ENCODE measurements at regions not wholly inside any gene's neighbourhood (a gene's known extent, or its start where the extent isn't known, plus 50 kb on each side); places are given as distances from the start of the nearest gene placed in this dataset.
"Not testable (repeated sequence)": the region's sequence is repeated elsewhere in the genome, so short reads cannot be mapped to it uniquely, and the experiment has no call there.

GRCh38 chrX:25112156-25112555 lies 96.4 kb upstream of the ARX start:
- Histone ChIP-seq H3K27ac (no peak overlapping the region), H3K4me1 (replicated peaks in 1 of 2) (no peaks in the 10 kb centered on the region), H3K27me3 (peaks cover 6% of the 10 kb centered on the region), H3K4me3 (no peak overlapping the region), H3K9me3 (replicated peaks in 1 of 3) (no peaks in the 10 kb centered on the region), H3K36me3 (replicated peaks in 1 of 2) (no peaks in the 10 kb centered on the region)
- intact Hi-C loops (cut with DNase I): no loop called here
- WGBS, 4 donors: 78 to 98% (median 87%) methylated on average over 1 to 2 of the region's 2 CpGs
- no peak for DNase-seq
- no peak for TF ChIP-seq CTCF (IDR thresholded peaks at IDR 0.05)
- TF ChIP-seq POLR2A (IDR thresholded peaks at IDR 0.05): no peak

- WGBS, 4 donors: 58 to 72% (median 63%) methylated on average over 2 of the region's 2 CpGs
- no peaks in the 10 kb centered on the region for H3K36me3 ChIP-seq (replicated peaks in 1 of 2)
- intact Hi-C loops (cut with DNase I): no loop called here
- no peak overlapping the region for H3K27ac ChIP-seq
- TF ChIP-seq POLR2A (IDR thresholded peaks at IDR 0.05): no peak
- TF ChIP-seq CTCF (IDR thresholded peaks at IDR 0.05): no peak
- H3K4me1 ChIP-seq (replicated peaks in 1 of 2): no peaks in the 10 kb centered on the region
- DNase-seq: no peak
- H3K4me3 ChIP-seq: no peak overlapping the region
- H3K9me3 ChIP-seq (replicated peaks in 1 of 3): no peaks in the 10 kb centered on the region
- peaks cover 6% of the 10 kb centered on the region for H3K27me3 ChIP-seq
These were observed 92.7 kb upstream of the ARX start for GRCh38 chrX:25108481-25108880.

- 39 to 61% (median 46%) methylated on average over 4 of the region's 4 CpGs for WGBS, 4 donors
- no peak for DNase-seq
- no peaks in the 10 kb centered on the region for H3K4me1 ChIP-seq (replicated peaks in 1 of 2)
- TF ChIP-seq CTCF (IDR thresholded peaks at IDR 0.05) (no peak), POLR2A (IDR thresholded peaks at IDR 0.05) (no peak)
- no peaks in the 10 kb centered on the region for H3K9me3 ChIP-seq (replicated peaks in 1 of 3)
- H3K27me3 ChIP-seq: peaks cover 15% of the 10 kb centered on the region
- H3K4me3 ChIP-seq: no peak overlapping the region
- intact Hi-C loops (cut with DNase I): no loop called here
- no peak overlapping the region for H3K27ac ChIP-seq
- no peaks in the 10 kb centered on the region for H3K36me3 ChIP-seq (replicated peaks in 1 of 2)
These were observed 89.5 kb upstream of the ARX start for GRCh38 chrX:25105221-25105620.

- H3K4me3 ChIP-seq: no peak overlapping the region
- intact Hi-C loops (cut with DNase I): no loop called here
- H3K9me3 ChIP-seq (replicated peaks in 1 of 3): no peaks in the 10 kb centered on the region
- H3K27ac ChIP-seq: no peak overlapping the region
- DNase-seq: no peak
- no peaks in the 10 kb centered on the region for H3K4me1 ChIP-seq (replicated peaks in 1 of 2)
- no peak for TF ChIP-seq CTCF (IDR thresholded peaks at IDR 0.05)
- TF ChIP-seq POLR2A (IDR thresholded peaks at IDR 0.05): no peak
- peaks cover 29% of the 10 kb centered on the region for H3K27me3 ChIP-seq
- WGBS, 4 donors: 60 to 74% (median 67%) methylated on average over 1 to 3 of the region's 3 CpGs
- H3K36me3 ChIP-seq (replicated peaks in 1 of 2): no peaks in the 10 kb centered on the region
These were observed 80.8 kb upstream of the ARX start for GRCh38 chrX:25096522-25097045.

GRCh38 chrX:25091152-25091551 lies 75.4 kb upstream of the ARX start:
- H3K27ac ChIP-seq; H3K4me3 ChIP-seq; H3K27me3 ChIP-seq; H3K4me1 ChIP-seq (replicated peaks in 1 of 2); DNase-seq; intact Hi-C loops (cut with DNase I); H3K9me3 ChIP-seq (replicated peaks in 1 of 3); H3K36me3 ChIP-seq (replicated peaks in 1 of 2): not testable (repeated sequence)
- WGBS, 4 donors: 38 to 72% (median 60%) methylated on average over 1 of the region's 1 CpG
